Left hindlimb (tissue), 1 donor: ENCODE measurements at regions not wholly inside any gene's neighbourhood (a gene's known extent, or its start where the extent isn't known, plus 50 kb on each side); places are given as distances from the start of the nearest gene placed in this dataset.
"Not testable (repeated sequence)": the region's sequence is repeated elsewhere in the genome, so short reads cannot be mapped to it uniquely, and the experiment has no call there.

ENCODE experiments used
- DNase-seq: peaks from one replicate; pipeline ENCODE4 v3.0.0-alpha.2; 2018

- DNase-seq, result no peak
Observed at GRCh38 chr12:87388376-87388775, 640.8 kb downstream of the C12orf50 start.

- no peak for DNase-seq
Observed at GRCh38 chr12:87385322-87385721, 643.9 kb downstream of the C12orf50 start.

- DNase-seq, result no peak
Observed at GRCh38 chr12:87384226-87384625, 645.0 kb downstream of the C12orf50 start.

- no peak for DNase-seq
Observed at GRCh38 chr12:87383680-87384079, 645.5 kb downstream of the C12orf50 start.

- DNase-seq, result no peak
Observed at GRCh38 chr12:87382959-87383566, 646.1 kb downstream of the C12orf50 start.

GRCh38 chr12:87382436-87382835, 646.8 kb downstream of the C12orf50 start:
- no peak for DNase-seq

- no peak for DNase-seq
Observed at GRCh38 chr12:87381742-87382141, 647.5 kb downstream of the C12orf50 start.

- no peak for DNase-seq
Observed at GRCh38 chr12:87378526-87378925, 650.7 kb downstream of the C12orf50 start.

GRCh38 chr12:87376722-87377121, 652.5 kb downstream of the C12orf50 start:
- no peak for DNase-seq

GRCh38 chr12:87369161-87369560, 660.0 kb downstream of the C12orf50 start:
- DNase-seq, result no peak

- no peak for DNase-seq
Observed at GRCh38 chr12:87368259-87368658, 660.9 kb downstream of the C12orf50 start.

GRCh38 chr12:87365423-87365822, 663.8 kb downstream of the C12orf50 start:
- no peak for DNase-seq

- no peak for DNase-seq
Observed at GRCh38 chr12:87363497-87364084, 665.6 kb downstream of the C12orf50 start.

GRCh38 chr12:87349681-87350080, 679.5 kb downstream of the C12orf50 start:
- DNase-seq, result no peak

- DNase-seq, result no peak
Observed at GRCh38 chr12:87348071-87348470, 681.1 kb downstream of the C12orf50 start.

GRCh38 chr12:87344699-87345098, 684.5 kb downstream of the C12orf50 start:
- DNase-seq, result no peak

GRCh38 chr12:87338681-87339080, 690.5 kb downstream of the C12orf50 start:
- DNase-seq, result no peak

- no peak for DNase-seq
Observed at GRCh38 chr12:87336814-87337336, 692.3 kb downstream of the C12orf50 start.

- no peak for DNase-seq
Observed at GRCh38 chr12:87332987-87333726, 696.0 kb downstream of the C12orf50 start.

- DNase-seq, result not testable (repeated sequence)
Observed at GRCh38 chr12:87330071-87330555, 699.1 kb downstream of the C12orf50 start.

GRCh38 chr12:87329076-87329863, 699.9 kb downstream of the C12orf50 start:
- DNase-seq, result no peak

- DNase-seq, result no peak
Observed at GRCh38 chr12:87323369-87323768, 705.8 kb downstream of the C12orf50 start.

- no peak for DNase-seq
Observed at GRCh38 chr12:87320724-87321123, 708.5 kb downstream of the C12orf50 start.
